GM18861 (cell line): ENCODE measurements at regions not wholly inside any gene's neighbourhood (a gene's known extent, or its start where the extent isn't known, plus 50 kb on each side); places are given as distances from the start of the nearest gene placed in this dataset.
"Not testable (repeated sequence)": the region's sequence is repeated elsewhere in the genome, so short reads cannot be mapped to it uniquely, and the experiment has no call there.

Experiments used
- ATAC-seq: cut with Tn5 transposase; IDR thresholded peaks from one replicate; pipeline ENCODE4 v1.9.1; 2021; ENCODE audit not compliant: unreplicated experiment

DNA sequence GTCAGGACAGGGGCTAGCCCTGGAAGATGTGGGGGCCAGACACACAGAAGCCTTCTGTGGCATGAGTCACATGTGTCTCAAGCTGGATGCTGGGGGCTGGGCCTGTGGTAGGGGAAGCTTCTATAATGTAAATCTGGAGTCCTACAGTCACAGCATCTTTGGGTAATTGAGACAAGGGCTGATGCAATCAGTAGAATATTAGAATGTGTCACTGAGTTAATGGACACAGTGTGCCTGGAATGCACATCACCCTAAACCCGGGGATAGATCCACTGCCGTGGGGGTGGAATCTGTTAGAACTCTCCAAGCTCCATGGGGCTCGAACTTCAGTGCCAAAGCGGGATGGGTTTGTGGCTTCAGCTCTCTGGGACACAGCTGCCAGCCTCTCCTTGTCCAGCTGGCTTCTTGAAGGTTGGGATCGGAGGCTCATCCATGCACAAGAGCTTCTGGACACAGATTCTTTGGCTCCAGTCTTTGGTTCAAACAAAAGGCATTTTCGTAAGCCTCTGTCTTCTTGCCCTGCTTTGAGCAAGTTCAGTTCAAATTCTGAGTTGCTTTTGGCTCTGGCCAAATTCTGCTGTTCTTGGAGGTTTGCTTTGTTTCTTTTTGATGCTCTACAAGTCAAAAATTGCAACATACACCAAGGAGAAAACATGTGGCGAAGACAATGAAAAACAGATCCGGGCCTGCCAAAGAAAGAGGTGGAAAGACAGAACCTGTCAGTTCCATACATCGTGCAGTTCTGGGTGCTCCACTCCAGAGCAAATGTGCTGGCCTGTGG lies 194.8 kb upstream of the ZNF32 start:
- ATAC-seq = no peak

DNA sequence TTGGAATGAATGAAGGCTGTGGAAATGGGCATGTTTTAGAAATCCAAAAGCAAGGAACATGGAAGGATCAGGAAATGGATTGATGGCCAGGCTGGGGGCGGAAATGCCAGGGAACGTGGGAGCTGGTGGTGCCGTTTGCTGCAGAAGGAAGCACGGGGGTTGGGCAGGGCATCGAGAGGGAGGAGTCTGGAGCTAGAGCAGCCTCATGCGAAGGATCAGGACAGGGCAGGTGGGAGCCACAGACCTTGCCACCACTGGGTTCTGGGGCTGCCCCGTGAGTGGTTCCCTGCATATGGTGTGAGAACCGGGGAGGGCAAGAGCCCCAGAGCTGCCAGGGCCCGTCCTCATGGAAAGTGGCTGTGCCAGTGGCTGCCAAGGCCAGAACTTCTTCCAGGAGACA lies 193.8 kb upstream of the ZNF32 start:
- ATAC-seq = no peak

DNA sequence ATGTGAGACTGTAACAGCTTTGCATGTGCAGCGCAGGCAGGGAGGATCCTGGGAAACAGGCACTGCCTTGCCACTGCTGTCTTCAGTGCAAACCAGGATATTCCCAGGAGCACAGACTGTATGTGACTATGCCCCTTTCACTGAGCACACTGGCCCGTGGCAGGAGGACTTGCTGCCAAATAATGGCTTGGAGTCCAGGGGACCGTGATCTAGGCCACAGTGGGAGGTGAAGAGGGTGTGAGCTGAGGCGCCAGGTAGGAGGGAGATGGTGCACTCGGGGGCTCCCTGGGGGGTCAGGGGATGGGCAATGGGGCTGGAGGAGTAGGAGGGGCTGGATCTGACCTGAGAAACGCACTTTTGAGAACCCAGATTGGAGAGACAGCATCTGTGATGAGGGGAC lies 193.4 kb upstream of the ZNF32 start:
- no peak for ATAC-seq

DNA sequence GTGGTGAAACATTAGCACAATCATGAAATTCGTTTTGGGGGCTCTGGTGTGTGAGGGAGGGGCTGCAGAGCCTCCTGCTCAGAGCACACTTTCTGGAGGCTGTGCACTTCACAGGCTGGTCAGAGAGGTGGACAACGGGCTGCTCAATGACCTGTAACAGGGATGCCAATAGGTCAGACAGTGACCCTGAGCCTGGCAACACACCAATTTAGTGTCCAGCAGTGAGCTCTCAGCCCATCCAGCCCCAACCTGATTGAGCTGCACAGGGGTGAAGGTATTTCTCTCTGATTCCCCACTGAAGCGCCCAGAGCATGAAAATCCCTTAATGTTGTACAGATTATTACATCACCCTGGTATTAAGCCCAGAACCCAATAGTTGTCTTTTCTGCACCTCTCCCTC lies 191.3 kb upstream of the ZNF32 start:
- no peak for ATAC-seq

DNA sequence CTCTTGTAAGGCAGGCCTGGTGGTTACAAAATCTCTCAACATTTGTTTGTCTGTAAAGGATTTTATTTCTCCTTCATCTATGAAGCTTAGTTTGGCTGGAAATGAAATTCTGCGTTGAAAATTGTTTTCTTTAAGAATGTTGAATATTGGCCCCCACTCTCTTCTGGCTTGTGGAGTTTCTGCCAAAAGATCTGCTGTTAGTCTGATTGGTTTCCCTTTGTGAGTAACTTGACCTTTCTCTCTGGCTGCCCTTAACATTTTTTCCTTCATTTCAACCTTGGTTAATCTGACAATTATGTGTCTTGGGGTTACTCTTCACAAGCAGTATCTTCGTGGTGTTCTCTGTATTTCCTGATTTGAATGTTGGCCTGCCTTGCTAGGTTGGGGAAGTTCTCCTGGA lies 186.1 kb upstream of the ZNF32 start:
- ATAC-seq = not testable (repeated sequence)

DNA sequence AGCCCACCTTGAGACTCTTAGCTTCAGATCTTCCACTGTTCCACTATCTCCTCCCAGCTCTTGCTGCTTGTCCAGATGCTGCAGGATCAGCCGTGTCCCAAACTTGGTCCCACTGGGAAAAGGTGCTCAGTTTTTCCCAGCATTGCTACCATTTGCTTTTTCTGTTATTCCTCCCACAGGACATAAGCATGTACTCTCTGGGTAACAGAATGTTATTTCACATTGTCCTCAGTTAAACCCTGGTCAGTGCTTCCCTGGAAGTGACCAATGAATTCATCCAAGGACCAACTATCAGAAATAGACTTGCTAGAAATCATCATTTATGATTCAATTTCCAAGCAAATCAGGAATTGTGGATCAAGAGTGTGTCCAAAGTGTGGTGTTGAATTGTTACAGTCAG lies 179.2 kb upstream of the ZNF32 start:
- no peak for ATAC-seq

DNA sequence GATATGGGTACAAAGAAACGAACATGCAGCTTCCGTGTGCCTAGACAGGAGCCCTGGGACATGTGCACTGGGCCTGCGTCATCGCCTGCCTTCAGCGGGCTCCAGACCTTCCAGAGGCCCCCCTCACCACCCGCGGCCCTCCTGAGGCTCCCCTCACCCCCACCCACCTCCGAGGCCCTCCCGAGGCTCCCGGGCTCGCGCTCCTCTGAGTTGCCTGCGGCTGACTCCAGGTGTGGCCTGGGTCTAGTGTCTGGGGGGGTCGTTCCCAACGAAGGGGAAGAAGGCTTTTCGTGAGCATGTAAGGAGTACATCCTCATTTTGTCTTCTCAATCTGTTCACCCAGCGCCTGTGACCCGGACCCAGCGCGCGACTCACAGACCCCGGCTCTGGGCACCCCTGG lies 177.3 kb upstream of the ZNF32 start:
- ATAC-seq = no peak

DNA sequence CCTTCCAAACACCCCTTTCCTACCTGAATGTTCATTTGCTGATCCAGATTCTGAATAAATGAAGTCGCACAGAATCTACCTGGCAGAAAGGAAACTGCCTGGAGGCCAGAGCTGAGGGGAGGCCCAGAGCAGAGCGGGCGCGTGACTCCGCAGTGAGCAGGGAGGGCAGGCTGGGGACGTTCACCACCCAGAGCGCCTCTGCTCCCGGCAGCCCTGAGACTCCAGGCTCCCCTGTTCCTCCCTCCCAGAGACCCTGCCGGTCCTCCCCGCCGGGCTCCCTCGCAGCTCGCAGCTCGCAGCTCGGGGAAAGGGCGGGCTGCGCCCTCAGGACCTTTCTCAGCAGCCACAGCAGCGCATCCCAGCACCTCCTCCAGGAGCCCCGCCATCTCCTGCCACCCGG lies 176.7 kb upstream of the ZNF32 start:
- ATAC-seq = no peak

DNA sequence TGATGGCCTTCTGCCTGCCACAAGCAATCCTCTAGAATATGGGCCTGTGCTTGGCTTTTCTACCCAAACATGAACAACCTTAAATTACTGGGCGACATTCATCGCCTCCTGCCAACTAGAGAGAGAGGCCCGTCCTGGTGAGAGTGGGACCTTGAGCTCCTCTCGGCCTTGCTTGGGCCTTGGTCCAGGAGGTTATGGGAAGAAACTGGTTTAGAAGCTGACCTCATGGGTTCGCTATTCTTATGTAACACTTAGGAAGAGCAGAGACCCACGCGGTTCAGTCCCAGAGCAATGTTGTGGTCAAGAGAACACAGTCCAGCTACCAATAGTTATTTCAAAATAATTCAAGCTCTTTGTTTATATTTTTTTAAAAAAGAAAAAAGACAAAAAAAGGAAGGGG lies 176.3 kb upstream of the ZNF32 start:
- no peak for ATAC-seq

DNA sequence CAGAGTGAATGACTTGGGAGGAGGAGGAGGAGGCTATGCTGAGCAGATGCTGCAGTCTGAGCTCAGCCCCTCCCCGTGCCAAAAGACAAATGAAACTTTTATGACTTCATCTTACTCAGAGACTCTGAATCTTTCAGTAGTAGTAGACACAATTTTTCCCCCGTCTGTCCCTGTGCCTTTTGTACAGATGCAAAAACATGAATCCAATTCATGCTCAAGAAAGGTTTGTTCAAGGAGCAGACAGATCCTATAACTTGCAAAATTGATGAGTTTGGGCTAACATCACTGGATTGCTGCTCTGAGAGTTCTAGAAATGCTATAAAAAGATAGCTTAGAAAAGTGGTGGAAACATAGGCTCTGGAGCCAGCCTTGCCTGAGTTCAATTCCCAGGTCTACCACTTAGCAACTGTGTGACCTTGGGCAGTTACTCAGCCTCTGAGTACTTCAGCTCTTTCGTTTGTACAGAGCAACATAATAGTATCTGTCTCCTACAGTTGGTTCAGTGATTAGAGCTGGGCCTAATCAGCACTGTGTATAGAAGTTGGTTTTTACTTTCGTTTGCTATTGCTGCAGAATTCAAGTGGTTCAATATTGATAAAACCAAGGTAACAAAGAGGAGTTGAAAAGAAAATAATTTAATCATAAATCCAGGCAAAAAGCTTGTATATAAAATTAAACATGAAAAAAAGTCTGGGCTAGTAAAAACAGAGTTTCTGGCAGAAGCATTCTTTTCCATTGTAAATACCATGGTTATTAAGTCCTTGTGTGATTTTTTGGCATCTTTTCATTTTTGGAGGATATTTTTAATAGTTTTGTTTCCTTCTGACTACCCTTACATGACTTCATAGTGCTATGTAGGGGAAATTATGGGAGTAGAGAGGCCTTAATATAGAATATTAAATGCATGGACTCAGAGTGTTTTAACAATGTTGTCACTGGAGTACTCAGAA lies 174.2 kb upstream of the ZNF32 start:
- no peak for ATAC-seq

DNA sequence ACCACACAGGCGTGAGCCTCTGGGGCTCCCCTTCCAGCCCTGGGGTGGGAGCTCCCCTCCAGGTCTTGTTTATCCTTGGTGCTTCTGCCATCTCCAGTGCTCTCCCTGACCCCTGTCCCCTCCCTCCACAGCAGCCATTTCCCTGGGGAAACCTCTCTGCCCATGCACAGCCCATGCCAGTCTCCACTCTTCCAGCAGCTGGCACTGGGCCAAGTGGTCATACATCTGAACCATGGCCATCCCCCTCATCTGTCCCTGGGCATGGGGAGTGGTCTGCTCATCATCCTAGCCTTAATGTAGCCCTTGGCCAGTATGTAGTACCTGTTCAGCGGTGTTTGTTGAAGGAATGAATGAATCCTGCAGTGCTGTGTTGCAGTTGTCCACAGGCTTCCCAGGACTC lies 172.4 kb upstream of the ZNF32 start:
- ATAC-seq = no peak

DNA sequence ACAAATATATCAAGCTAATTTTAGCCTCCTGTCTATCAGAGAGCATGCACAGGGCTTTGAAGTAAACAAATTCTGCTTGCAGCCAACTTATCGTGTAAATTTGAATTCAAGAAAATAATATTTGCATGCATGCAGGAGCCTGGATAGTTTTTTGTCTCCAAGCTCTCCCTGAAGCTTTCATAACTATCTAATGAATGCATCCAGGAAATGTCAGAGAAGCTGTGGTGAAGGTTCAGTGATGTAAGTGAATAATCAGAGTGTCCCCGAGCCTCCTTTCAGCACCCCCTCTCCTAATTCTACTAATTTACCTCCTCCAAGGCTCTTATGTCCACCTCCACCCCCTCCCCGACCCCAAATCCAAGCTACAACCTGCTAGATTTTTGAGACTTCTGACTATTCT lies 172.0 kb upstream of the ZNF32 start:
- ATAC-seq = no peak

DNA sequence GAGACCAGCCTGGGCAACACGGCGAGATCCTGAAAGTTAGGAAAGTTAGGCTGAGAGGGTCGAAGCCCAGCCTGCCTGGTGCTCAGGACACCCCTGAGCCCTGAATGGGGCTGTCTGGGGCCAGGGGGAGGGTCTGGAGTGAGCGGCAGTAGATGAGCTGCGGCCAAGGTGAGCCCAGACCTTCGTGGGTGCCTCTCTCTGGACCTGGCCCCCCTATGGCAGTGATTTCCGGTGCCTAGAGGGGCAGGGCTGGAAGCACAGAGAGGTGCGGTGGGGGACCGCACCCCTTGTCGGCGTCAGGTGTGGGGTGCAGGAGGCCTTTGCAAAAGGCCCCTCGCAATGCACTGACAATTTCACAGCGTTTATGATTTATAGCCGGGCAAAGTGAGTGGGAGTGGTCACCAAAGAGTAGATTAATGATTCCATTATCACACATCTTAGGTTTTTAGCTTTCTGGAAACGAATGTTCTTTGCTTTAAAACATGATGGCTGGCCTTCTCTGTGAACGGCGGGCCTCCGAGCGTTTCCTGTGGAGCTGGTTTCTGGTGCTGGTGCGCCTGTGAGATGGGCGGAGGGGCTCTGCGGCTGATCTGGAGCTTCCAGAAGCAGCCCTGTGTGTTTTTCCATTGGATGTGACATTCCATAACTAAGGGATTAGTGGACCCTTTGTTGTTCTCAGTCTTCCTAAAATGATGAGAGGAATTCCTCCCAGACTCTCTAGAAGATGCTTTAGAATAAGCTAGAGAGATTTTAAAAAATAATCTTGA lies 171.0 kb upstream of the ZNF32 start:
- ATAC-seq = no peak

DNA sequence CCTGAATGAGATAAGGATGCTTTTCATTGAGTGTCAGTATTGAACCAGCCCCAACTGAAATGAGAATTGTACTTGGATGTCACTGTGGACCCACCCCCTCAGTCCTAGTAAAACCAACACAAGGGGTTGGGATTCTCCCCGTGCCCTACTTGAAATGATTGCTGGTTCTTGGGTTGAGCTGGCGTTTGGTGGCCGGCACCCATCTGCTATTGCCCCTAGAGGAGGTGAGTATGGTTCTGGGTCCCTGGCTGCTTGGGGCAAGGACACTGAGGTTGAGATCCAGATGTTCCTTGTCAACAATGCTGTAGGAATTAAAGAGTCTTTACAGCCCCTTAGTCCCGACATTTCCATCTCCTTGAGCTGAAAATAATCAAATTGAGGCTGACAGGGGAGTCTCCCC lies 170.0 kb upstream of the ZNF32 start:
- no peak for ATAC-seq

DNA sequence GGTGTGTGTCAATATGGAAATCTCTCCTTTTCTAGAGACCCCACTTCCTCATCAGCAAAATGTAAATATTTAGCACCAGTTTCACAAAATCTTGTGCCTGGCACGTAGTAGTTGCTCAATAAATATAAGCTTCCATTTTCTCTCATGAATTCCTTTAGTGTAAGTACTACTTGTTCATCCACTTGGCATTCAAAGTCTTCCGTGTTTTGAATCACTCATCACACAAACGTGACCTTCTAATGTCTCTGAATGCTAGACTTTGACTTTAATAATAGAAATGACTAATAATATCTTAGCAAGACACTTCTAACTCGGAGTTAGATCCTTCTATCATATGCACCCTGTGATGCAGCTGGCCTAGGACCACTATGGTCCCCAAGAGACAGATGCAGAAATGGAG lies 168.7 kb upstream of the ZNF32 start:
- no peak for ATAC-seq

DNA sequence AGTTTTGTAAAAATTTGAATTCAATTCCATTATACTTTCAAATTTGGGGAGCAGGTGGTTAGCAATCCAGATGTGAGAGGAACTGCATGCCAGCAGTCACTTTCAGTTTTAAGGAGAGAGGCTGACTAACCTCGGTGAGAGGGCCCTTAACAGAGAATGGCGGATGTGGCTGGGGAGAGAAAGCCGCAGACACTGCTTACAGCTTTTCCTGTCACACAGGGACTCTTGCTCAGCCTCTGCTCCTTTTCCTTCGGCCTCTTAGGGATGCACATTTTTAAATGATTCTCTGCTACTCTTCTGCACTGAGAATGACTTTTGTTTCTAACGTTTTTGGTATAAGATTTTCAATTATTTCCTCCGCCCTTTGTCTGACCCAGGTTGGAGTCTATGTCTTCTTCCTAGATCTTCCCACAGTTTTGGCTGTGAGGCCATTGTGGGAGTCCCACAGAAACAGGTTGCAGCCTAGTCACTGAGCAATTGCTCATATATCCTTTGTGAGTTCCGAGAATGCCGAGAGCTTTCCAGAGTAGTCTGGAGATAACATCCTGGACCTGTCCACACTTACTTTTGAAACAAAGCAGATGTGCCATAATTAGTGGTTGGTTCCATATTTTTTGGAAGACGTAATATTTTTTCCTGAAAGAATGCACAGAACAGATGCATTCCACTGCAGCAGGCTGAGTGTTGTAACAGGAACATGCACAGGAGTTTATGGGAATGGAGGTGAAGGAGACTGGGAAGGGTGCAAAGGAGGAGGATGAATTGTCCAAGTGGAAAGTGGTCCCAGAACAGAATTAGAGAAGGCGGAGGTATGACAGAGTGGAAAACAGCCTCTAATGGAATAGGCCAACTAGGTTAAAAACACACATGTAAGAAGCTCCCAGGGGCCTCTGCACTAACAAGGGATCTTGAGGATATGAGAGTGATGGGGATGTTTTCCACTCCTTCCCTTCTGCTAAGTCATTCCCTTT lies 168.0 kb upstream of the ZNF32 start:
- ATAC-seq = peak; percentile 96

DNA sequence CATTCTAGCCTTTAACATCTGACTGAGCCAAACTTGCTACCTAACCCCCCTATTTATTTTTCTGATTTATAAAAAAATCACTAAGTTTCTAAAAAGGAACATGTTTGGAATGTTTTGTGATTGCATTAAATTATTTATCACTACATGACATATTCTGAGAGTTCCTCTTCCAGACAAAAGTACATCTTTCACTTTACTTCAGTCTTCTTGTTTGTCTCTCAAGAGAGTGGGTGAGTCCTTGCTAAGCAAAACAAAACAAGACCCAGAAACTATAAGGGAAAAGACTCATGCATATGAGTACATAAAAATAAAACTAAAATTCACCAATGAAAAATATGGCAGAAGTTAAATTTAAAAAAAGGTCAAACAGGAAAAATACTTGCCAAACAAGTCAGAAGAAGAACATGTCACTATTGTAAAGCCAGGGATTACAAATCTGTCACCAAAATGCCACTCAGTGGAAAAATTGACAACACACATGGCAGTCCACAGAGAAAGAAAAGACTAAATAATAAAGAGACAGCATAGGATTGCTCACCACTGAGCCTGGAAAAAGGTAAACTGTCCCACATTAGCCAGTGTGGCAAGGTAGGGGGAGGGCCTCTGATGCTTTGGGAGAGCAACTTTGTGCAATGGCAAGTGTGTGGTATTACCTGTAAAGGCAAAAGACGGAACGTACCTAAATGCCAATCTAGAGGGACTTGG lies 166.7 kb upstream of the ZNF32 start:
- ATAC-seq = no peak

DNA sequence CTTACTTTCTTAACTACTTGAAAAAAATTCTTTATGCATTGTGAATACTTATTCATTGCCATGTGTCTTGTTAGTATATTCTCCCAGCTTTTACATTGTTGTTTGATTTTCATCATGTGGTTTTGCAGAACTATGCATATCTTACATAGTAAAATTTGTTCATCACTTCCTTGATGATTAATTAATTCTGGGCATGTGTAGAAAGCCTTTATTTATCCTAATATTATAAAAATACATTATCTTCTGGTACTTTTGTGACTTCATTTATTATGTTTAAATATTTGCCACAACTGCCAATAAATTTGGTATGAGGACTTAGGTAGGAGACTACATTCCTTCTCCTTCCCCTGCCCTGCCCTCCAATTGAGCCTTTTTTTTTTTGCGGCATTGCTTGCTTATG lies 166.0 kb upstream of the ZNF32 start:
- no peak for ATAC-seq

DNA sequence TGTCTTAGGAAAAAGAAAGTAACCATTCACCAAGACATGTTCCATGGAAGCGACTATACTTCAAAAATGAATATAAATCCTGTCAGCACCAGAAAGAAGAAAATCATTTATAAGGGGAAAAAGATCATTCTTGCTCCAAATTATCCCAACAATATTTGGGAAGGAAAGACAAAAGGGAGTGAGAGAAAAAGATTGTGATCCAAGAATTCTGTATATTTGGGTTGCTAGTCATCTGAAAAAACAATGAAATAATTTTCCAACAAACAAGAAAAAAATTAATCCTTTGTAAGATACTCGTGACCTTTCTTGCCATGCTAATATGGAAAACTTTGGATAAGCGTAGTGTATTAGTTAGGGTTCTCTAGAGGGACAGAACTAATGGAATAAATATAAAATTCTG lies 163.2 kb upstream of the ZNF32 start:
- no peak for ATAC-seq
